ENCODE measurements at regions not wholly inside any gene's neighbourhood (a gene's known extent, or its start where the extent isn't known, plus 50 kb on each side); places are given as distances from the start of the nearest gene placed in this dataset.

DNA sequence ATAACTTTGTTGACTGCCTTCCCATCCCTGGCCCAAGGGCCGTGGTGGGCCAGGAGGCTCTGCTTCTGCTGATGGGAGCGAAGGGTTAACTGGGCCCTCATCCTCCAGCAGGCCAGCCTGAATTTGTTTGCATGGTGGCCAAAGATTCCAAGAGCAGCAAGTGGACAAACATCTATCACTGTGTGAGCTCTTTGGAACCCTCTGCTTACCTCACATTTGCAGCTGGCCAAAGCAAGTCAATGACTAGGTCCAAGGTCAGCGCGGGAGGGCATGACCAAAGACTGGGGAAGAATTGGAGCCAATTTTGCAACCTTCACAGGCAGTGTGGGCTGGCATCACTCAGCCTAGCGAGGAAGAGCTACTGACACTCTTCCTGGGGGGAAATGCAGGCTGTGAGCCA lies 67.8 kb upstream of the ATP6AP2 start:
- Mint-ChIP-seq H3K4me3 (ENCODE audit: low read depth, unreplicated experiment) (no peak overlapping the region), H3K9me3 (ENCODE audit: low read depth, unreplicated experiment) (no peaks in the 10 kb centered on the region), H3K27ac (ENCODE audit: unreplicated experiment) (no peak overlapping the region), H3K27me3 (ENCODE audit: unreplicated experiment) (peaks cover 13% of the 10 kb centered on the region), H3K36me3 (ENCODE audit: insufficient read depth, unreplicated experiment) (no peaks in the 10 kb centered on the region), H3K4me1 (ENCODE audit: low read depth, unreplicated experiment) (no peaks in the 10 kb centered on the region)
- CTCF ChIA-PET, result no interaction called here
- TF ChIP-seq, protein P1, sequence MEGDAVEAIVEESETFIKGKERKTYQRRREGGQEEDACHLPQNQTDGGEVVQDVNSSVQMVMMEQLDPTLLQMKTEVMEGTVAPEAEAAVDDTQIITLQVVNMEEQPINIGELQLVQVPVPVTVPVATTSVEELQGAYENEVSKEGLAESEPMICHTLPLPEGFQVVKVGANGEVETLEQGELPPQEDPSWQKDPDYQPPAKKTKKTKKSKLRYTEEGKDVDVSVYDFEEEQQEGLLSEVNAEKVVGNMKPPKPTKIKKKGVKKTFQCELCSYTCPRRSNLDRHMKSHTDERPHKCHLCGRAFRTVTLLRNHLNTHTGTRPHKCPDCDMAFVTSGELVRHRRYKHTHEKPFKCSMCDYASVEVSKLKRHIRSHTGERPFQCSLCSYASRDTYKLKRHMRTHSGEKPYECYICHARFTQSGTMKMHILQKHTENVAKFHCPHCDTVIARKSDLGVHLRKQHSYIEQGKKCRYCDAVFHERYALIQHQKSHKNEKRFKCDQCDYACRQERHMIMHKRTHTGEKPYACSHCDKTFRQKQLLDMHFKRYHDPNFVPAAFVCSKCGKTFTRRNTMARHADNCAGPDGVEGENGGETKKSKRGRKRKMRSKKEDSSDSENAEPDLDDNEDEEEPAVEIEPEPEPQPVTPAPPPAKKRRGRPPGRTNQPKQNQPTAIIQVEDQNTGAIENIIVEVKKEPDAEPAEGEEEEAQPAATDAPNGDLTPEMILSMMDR (IDR thresholded peaks at IDR 0.05; ENCODE audit: unreplicated experiment), result no peak
- no peak for DNase-seq
- BruUV-seq (replicated peaks), result no TSS peak
- intact Hi-C loops (cut with micrococcal nuclease; ENCODE audit: unreplicated experiment), result no loop called here

DNA sequence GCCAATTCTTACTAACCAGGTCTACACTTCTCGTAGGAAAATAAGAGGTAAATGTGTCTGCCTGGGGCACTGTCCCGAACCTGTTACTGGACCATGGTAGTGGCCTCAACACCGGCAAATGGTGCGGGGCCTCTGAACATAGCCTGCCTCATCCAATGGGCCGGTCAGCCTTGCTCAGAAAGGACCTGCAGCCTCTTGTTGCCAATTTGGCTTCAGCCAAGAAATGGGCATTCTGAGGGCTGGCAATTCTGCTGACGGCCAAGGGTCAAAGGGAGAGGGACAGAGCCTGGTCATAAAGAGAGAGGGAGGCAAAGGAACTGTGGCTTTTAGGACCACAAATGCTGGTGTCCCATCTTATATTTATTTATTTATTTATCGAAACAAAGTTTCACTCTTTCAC lies 69.5 kb upstream of the ATP6AP2 start:
- Mint-ChIP-seq H3K27ac (ENCODE audit: unreplicated experiment) (no peak overlapping the region), H3K4me3 (ENCODE audit: low read depth, unreplicated experiment) (no peak overlapping the region), H3K9me3 (ENCODE audit: low read depth, unreplicated experiment) (no peaks in the 10 kb centered on the region), H3K27me3 (ENCODE audit: unreplicated experiment) (peaks cover 13% of the 10 kb centered on the region), H3K36me3 (ENCODE audit: insufficient read depth, unreplicated experiment) (no peaks in the 10 kb centered on the region), H3K4me1 (ENCODE audit: low read depth, unreplicated experiment) (no peaks in the 10 kb centered on the region)
- no peak for DNase-seq
- CTCF ChIA-PET, result no interaction called here
- intact Hi-C loops (cut with micrococcal nuclease; ENCODE audit: unreplicated experiment), result no loop called here
- no TSS peak for BruUV-seq (replicated peaks)
- TF ChIP-seq, protein P1 (IDR thresholded peaks at IDR 0.05; ENCODE audit: unreplicated experiment), result no peak

DNA sequence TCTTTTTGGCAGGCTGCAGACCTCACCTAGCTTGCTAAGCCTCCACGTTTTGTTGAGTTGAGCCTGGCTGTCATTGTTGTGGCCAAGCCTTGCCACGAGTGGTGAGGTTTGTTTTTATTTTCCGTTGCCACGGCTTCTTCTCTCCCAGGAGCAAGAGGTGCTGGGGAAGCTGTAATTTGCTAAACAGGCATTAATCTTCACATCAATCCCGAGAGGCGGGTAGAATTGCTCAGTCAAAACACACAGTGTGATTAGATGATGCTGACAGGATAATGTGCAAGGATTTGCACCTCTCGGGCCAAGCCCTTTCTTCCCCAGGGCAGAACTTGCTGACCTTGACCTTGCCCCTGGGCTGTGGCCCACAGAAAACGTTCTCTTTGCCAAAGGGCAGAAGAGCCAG lies 72.2 kb upstream of the ATP6AP2 start:
- Mint-ChIP-seq H3K9me3 (ENCODE audit: low read depth, unreplicated experiment) (no peaks in the 10 kb centered on the region), H3K27ac (ENCODE audit: unreplicated experiment) (no peak overlapping the region), H3K4me3 (ENCODE audit: low read depth, unreplicated experiment) (no peak overlapping the region), H3K4me1 (ENCODE audit: low read depth, unreplicated experiment) (no peaks in the 10 kb centered on the region), H3K36me3 (ENCODE audit: insufficient read depth, unreplicated experiment) (no peaks in the 10 kb centered on the region), H3K27me3 (ENCODE audit: unreplicated experiment) (peaks cover 13% of the 10 kb centered on the region)
- intact Hi-C loops (cut with micrococcal nuclease; ENCODE audit: unreplicated experiment), result no loop called here
- no peak for DNase-seq
- CTCF ChIA-PET, result interaction anchor here (0.8 kb wide), 1 partner anchor 36 kb away, joined by 3 read pairs; no protein-coding TSS in a partner anchor
- BruUV-seq (replicated peaks), result no TSS peak
- TF ChIP-seq, protein P1 (IDR thresholded peaks at IDR 0.05; ENCODE audit: unreplicated experiment), result no peak

DNA sequence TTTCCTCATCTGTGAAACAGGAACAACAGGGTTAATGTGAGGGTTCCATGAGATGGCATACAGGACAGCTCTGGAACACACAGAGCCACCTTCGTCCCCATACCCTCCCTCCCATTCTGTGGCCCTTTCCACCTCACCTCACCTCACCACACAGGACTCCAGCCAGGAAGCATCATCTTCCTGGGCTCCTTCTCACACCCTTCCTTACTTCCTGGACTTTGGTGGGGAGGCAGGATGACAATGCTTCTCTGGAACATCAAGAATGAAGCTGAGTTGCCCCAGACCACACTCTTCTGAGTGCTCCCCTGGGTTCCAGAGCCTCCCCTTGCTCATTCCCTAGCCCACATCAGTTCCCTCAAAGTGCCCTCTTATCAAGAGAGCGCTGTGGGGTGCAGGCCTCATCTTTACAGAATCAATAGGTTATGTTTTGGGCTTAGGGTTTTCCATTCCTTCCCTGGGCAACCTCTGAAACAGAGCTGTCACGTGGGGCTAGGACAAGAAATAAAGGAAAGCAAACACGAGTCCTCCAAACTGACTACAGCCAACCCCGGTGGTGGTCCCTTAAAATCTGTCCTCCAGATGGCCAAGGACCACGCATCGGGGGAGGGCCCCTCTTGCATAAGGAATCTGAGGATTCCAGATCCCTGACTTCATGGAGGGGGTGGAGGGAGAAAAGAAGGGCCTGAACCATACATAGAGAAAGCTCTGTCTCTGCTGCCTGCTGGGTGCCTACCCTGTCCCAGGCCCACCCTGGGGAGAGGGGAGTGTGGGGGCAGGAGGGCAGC lies 74.4 kb upstream of the ATP6AP2 start:
- no peaks in the 10 kb centered on the region for H3K9me3 Mint-ChIP-seq (ENCODE audit: low read depth, unreplicated experiment)
- CTCF ChIA-PET, result interaction anchor here (0.6 kb wide), 1 partner anchor 544 kb away, joined by 3 read pairs; no protein-coding TSS in a partner anchor
- H3K27me3 Mint-ChIP-seq (ENCODE audit: unreplicated experiment), result peaks cover 30% of the 10 kb centered on the region
- H3K36me3 Mint-ChIP-seq (ENCODE audit: insufficient read depth, unreplicated experiment), result no peaks in the 10 kb centered on the region
- no peak for DNase-seq
- no peak overlapping the region for H3K4me3 Mint-ChIP-seq (ENCODE audit: low read depth, unreplicated experiment)
- TF ChIP-seq, protein P1 (IDR thresholded peaks at IDR 0.05; ENCODE audit: unreplicated experiment), result no peak
- H3K4me1 Mint-ChIP-seq (ENCODE audit: low read depth, unreplicated experiment), result no peaks in the 10 kb centered on the region
- intact Hi-C loops (cut with micrococcal nuclease; ENCODE audit: unreplicated experiment), result no loop called here
- H3K27ac Mint-ChIP-seq (ENCODE audit: unreplicated experiment), result no peak overlapping the region
- BruUV-seq (replicated peaks), result no TSS peak
